ENCODE measurements at regions not wholly inside any gene's neighbourhood (a gene's known extent, or its start where the extent isn't known, plus 50 kb on each side); places are given as distances from the start of the nearest gene placed in this dataset.

GRCh38 chr4:160810424-160810823, 1353.4 kb downstream of the FSTL5 start:
- H3K36me3 Mint-ChIP-seq (ENCODE audit: insufficient read depth, unreplicated experiment), result no peaks in the 10 kb centered on the region
- CTCF ChIA-PET, result no interaction called here
- no TSS peak for BruUV-seq (replicated peaks)
- Histone ChIP-seq H3K27me3 (replicated peaks; ENCODE audit: control insufficient read depth, insufficient read depth, low read length) (no peaks in the 10 kb centered on the region), H3K9me3 (no peaks in the 10 kb centered on the region), H3K4me1 (no peaks in the 10 kb centered on the region), H3K36me3 (ENCODE audit: control insufficient read depth, insufficient read depth, low read length) (no peaks in the 10 kb centered on the region), H3K4me3 (ENCODE audit: low read depth, low read length) (no peak overlapping the region)
- H3K4me3 Mint-ChIP-seq (ENCODE audit: unreplicated experiment), result no peak overlapping the region
- no peak for TF ChIP-seq CTCF (IDR thresholded peaks at IDR 0.05; ENCODE audit: insufficient read depth in 1 of 2, low read depth in 1 of 2, low read length in 1 of 2, severe bottlenecking in 1 of 2, unreplicated experiment in 1 of 2)
- no peaks in the 10 kb centered on the region for H3K9me3 Mint-ChIP-seq (ENCODE audit: unreplicated experiment)
- DNase-seq, result no peak
- H3K27me3 Mint-ChIP-seq (ENCODE audit: insufficient read depth, unreplicated experiment), result no peaks in the 10 kb centered on the region
- no peaks in the 10 kb centered on the region for H3K4me1 Mint-ChIP-seq (ENCODE audit: low read depth, unreplicated experiment)
- intact Hi-C loops (cut with micrococcal nuclease; ENCODE audit: unreplicated experiment), result loop anchor here (5.0 kb wide), 1 partner anchor 258 kb away; no protein-coding TSS in a partner anchor
- POLR2A ChIA-PET, result no interaction called here
- no peak overlapping the region for H3K27ac Mint-ChIP-seq (ENCODE audit: unreplicated experiment)

GRCh38 chr4:160810941-160811340, 1352.9 kb downstream of the FSTL5 start:
- no TSS peak for BruUV-seq (replicated peaks)
- Mint-ChIP-seq H3K27ac (ENCODE audit: unreplicated experiment) (no peak overlapping the region), H3K4me3 (ENCODE audit: unreplicated experiment) (no peak overlapping the region), H3K27me3 (ENCODE audit: insufficient read depth, unreplicated experiment) (no peaks in the 10 kb centered on the region), H3K9me3 (ENCODE audit: unreplicated experiment) (no peaks in the 10 kb centered on the region), H3K36me3 (ENCODE audit: insufficient read depth, unreplicated experiment) (no peaks in the 10 kb centered on the region), H3K4me1 (ENCODE audit: low read depth, unreplicated experiment) (no peaks in the 10 kb centered on the region)
- no peaks in the 10 kb centered on the region for H3K27me3 ChIP-seq (replicated peaks; ENCODE audit: control insufficient read depth, insufficient read depth, low read length)
- CTCF ChIA-PET, result no interaction called here
- H3K9me3 ChIP-seq, result no peaks in the 10 kb centered on the region
- H3K36me3 ChIP-seq (ENCODE audit: control insufficient read depth, insufficient read depth, low read length), result no peaks in the 10 kb centered on the region
- DNase-seq, result no peak
- no peak overlapping the region for H3K4me3 ChIP-seq (ENCODE audit: low read depth, low read length)
- no peaks in the 10 kb centered on the region for H3K4me1 ChIP-seq
- TF ChIP-seq CTCF (IDR thresholded peaks at IDR 0.05; ENCODE audit: insufficient read depth in 1 of 2, low read depth in 1 of 2, low read length in 1 of 2, severe bottlenecking in 1 of 2, unreplicated experiment in 1 of 2), result no peak
- POLR2A ChIA-PET, result no interaction called here
- intact Hi-C loops (cut with micrococcal nuclease; ENCODE audit: unreplicated experiment), result loop anchor here (5.0 kb wide), 1 partner anchor 259 kb away; no protein-coding TSS in a partner anchor

DNA sequence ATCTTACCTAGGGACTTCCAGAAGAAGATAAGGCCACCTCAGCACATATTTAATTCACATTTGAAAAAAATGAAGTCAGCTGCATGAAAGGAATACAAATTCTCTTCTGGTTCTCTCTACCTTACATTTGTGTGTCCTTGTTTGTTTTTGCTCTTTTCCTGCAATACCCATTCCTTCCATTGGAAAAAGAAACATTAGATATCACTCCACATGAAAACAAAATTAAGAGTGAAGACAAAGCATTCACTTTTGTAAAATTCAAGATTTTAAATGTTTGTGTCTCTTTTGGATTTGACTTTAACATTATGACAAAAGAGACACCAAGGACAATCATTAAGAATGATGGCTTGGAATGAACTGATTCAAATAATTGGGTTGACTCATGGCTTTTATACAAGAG, 1351.8 kb downstream of the FSTL5 start:
- Histone ChIP-seq H3K36me3 (ENCODE audit: control insufficient read depth, insufficient read depth, low read length) (no peaks in the 10 kb centered on the region), H3K4me1 (no peaks in the 10 kb centered on the region), H3K27me3 (replicated peaks; ENCODE audit: control insufficient read depth, insufficient read depth, low read length) (no peaks in the 10 kb centered on the region), H3K4me3 (ENCODE audit: low read depth, low read length) (no peak overlapping the region), H3K9me3 (no peaks in the 10 kb centered on the region)
- Mint-ChIP-seq H3K4me1 (ENCODE audit: low read depth, unreplicated experiment) (no peaks in the 10 kb centered on the region), H3K4me3 (ENCODE audit: unreplicated experiment) (no peak overlapping the region), H3K9me3 (ENCODE audit: unreplicated experiment) (no peaks in the 10 kb centered on the region), H3K27ac (ENCODE audit: unreplicated experiment) (no peak overlapping the region), H3K27me3 (ENCODE audit: insufficient read depth, unreplicated experiment) (no peaks in the 10 kb centered on the region), H3K36me3 (ENCODE audit: insufficient read depth, unreplicated experiment) (no peaks in the 10 kb centered on the region)
- no TSS peak for BruUV-seq (replicated peaks)
- no peak for TF ChIP-seq CTCF (IDR thresholded peaks at IDR 0.05; ENCODE audit: insufficient read depth in 1 of 2, low read depth in 1 of 2, low read length in 1 of 2, severe bottlenecking in 1 of 2, unreplicated experiment in 1 of 2)
- ChIA-PET CTCF (no interaction called here), POLR2A (no interaction called here)
- DNase-seq, result no peak
- intact Hi-C loops (cut with micrococcal nuclease; ENCODE audit: unreplicated experiment), result loop anchor here (5.0 kb wide), 1 partner anchor 260 kb away; no protein-coding TSS in a partner anchor

All from Caco-2 (cell line).